H1 (cell line): ENCODE measurements at regions not wholly inside any gene's neighbourhood (a gene's known extent, or its start where the extent isn't known, plus 50 kb on each side); places are given as distances from the start of the nearest gene placed in this dataset.

Experiments
- CTCF ChIA-PET: fragments of 300-600 bp; sonication (Branson Sonifier 250); formaldehyde crosslinking; loops from one replicate; lab custom pipeline; 2021; ENCODE audit not compliant: partially characterized antibody; lab: Charles Lee
- POLR2A ChIA-PET: fragments of 300-600 bp; sonication (Branson Sonifier 250); formaldehyde crosslinking; loops from one replicate; lab custom pipeline; 2021; ENCODE audit warnings: inconsistent platforms; ENCODE audit not compliant: partially characterized antibody; lab: Charles Lee
- DNase-seq, 2 experiments: peaks; one replicate each; pipeline versions ENCODE4 v3.0.0 to v3.0.0-alpha.2; 2010 to 2022; ENCODE audit warnings: low spot score in 2 of 2, low read depth in 1 of 2, mixed read lengths in 1 of 2
- FAIRE-seq: peaks from 2 replicates; lab custom pipeline; 2011; peaks lifted over from hg19 to GRCh38; lab: Jason Lieb, UNC
- H2AFZ ChIP-seq: 2 replicates; pipeline ENCODE4 v1.8.1; 2012; ENCODE audit warnings: low read length, inconsistent platforms
- H2AK5ac ChIP-seq: 2 replicates; pipeline ENCODE4 v1.6.1; 2013; ENCODE audit warnings: low read depth, low read length
- H2BK120ac ChIP-seq: replicated peaks from 2 replicates; pipeline ENCODE3; 2013; ENCODE audit warnings: low read depth, low read length, inconsistent platforms
- H2BK12ac ChIP-seq: 2 replicates; pipeline ENCODE4 v1.6.1; 2013; ENCODE audit warnings: low read depth, low read length
- H2BK15ac ChIP-seq: 2 replicates; pipeline ENCODE4 v1.6.1; 2013; ENCODE audit warnings: low read length
- H2BK20ac ChIP-seq: 2 replicates; pipeline ENCODE4 v1.6.1; 2013; ENCODE audit warnings: low read length
- H2BK5ac ChIP-seq: 2 replicates; pipeline ENCODE4 v1.6.1; 2013; ENCODE audit warnings: low read depth, low read length
- H3K14ac ChIP-seq: 2 replicates; pipeline ENCODE4 v1.6.1; 2013; ENCODE audit warnings: inconsistent platforms; ENCODE audit not compliant: insufficient read length
- H3K18ac ChIP-seq: 2 replicates; pipeline ENCODE4 v1.6.1; 2013; ENCODE audit warnings: low read length; ENCODE audit errors: extremely low read depth
- H3K23ac ChIP-seq: 2 replicates; pipeline ENCODE4 v1.6.1; 2013; ENCODE audit warnings: inconsistent platforms; ENCODE audit not compliant: insufficient read length
- H3K23me2 ChIP-seq: 2 replicates; pipeline ENCODE4 v1.6.1; 2013; ENCODE audit warnings: low read depth, low read length
- H3K27ac ChIP-seq: 2 replicates; pipeline ENCODE4 v1.6.1; 2011; ENCODE audit warnings: low read depth, low read length, inconsistent platforms
- H3K27me3 ChIP-seq, 4 experiments: replicated peaks in 1 of 4; 1 replicate in 1 of 4; 2 replicates in 3 of 4; pipeline versions ENCODE4 v1.6.1 to v1.8.1; 2011 to 2013; ENCODE audit warnings: low read length in 3 of 4, mild to moderate bottlenecking in 3 of 4, inconsistent platforms in 2 of 4, mixed read lengths in 2 of 4, moderate library complexity in 1 of 4; ENCODE audit not compliant: control insufficient read depth in 3 of 4, insufficient read depth in 3 of 4; ENCODE audit errors: extremely low read depth in 1 of 4
- H3K36me3 ChIP-seq, 4 experiments: 2 replicates each; pipeline versions ENCODE4 v1.6.1 to v1.8.1; 2011 to 2013; ENCODE audit warnings: mild to moderate bottlenecking in 4 of 4, low read length in 3 of 4, moderate library complexity in 2 of 4, control low read depth in 1 of 4, inconsistent platforms in 1 of 4; ENCODE audit not compliant: insufficient read depth in 4 of 4, control insufficient read depth in 2 of 4
- H3K4ac ChIP-seq: replicated peaks from 2 replicates; pipeline ENCODE3; 2013; ENCODE audit warnings: low read length, low read depth, mixed read lengths, inconsistent platforms; ENCODE audit not compliant: insufficient read length
- H3K4me1 ChIP-seq, 4 experiments: replicated peaks in 1 of 4; 1 replicate in 1 of 4; 2 replicates in 3 of 4; pipeline versions ENCODE4 v1.6.1 to v1.8.1; 2011 to 2013; ENCODE audit warnings: low read length in 3 of 4, inconsistent platforms in 2 of 4, mixed read lengths in 1 of 4; ENCODE audit not compliant: insufficient read depth in 4 of 4, control insufficient read depth in 3 of 4
- H3K4me2 ChIP-seq, 2 experiments: 2 replicates each; pipeline versions ENCODE4 v1.6.1 to v1.8.1; 2011 to 2013; ENCODE audit warnings: low read depth in 2 of 2, low read length in 2 of 2, control low read depth in 1 of 2, inconsistent platforms in 1 of 2, mild to moderate bottlenecking in 1 of 2; ENCODE audit not compliant: insufficient read depth in 1 of 2
- H3K4me3 ChIP-seq, 4 experiments: fragments of 200-600, 300-600 bp in 1 of 4; sonication (generic), shearing (Covaris generic), sonication (Bioruptor Twin) in 1 of 4; 2 replicates each; pipeline versions ENCODE4 v1.5.1 to v1.8.1; 2011 to 2016; ENCODE audit warnings: low read length in 4 of 4, low read depth in 3 of 4, control low read depth in 2 of 4, inconsistent platforms in 2 of 4, mild to moderate bottlenecking in 2 of 4, mixed read lengths in 1 of 4, moderate library complexity in 1 of 4; ENCODE audit not compliant: insufficient read depth in 2 of 4; ENCODE audit errors: extremely low read depth in 1 of 4
- H3K56ac ChIP-seq: replicated peaks from 2 replicates; pipeline ENCODE3; 2013; ENCODE audit warnings: low read depth, mild to moderate bottlenecking, mixed read lengths, low read length, inconsistent platforms; ENCODE audit not compliant: insufficient read length
- H3K79me1 ChIP-seq: 2 replicates; pipeline ENCODE4 v1.6.1; 2013; ENCODE audit warnings: low read depth, low read length, control low read depth
- H3K79me2 ChIP-seq, 2 experiments: 2 replicates each; pipeline versions ENCODE4 v1.6.1 to v1.8.1; 2012 to 2013; ENCODE audit warnings: low read length in 2 of 2, mild to moderate bottlenecking in 2 of 2, inconsistent platforms in 1 of 2; ENCODE audit not compliant: insufficient read depth in 2 of 2, control insufficient read depth in 1 of 2
- H3K9ac ChIP-seq, 4 experiments: replicated peaks in 1 of 4; 1 replicate in 1 of 4; 2 replicates in 3 of 4; pipeline versions ENCODE4 v1.6.1 to v1.8.1; 2011 to 2013; ENCODE audit warnings: low read depth in 3 of 4, low read length in 3 of 4, control low read depth in 2 of 4, mild to moderate bottlenecking in 2 of 4, moderate library complexity in 2 of 4, inconsistent platforms in 1 of 4; ENCODE audit errors: extremely low read depth in 1 of 4
- H3K9me3 ChIP-seq, 2 experiments: 2 replicates each; pipeline versions ENCODE4 v1.6.1 to v1.8.1; 2012 to 2013; ENCODE audit warnings: mild to moderate bottlenecking in 2 of 2, moderate library complexity in 2 of 2, control low read depth in 1 of 2, inconsistent platforms in 1 of 2, low read depth in 1 of 2, low read length in 1 of 2, mixed read lengths in 1 of 2; ENCODE audit not compliant: insufficient read depth in 2 of 2
- H4K20me1 ChIP-seq, 2 experiments: replicated peaks in 1 of 2; 2 replicates each; pipeline versions ENCODE3 to v1.8.1; 2011 to 2013; ENCODE audit warnings: inconsistent platforms in 2 of 2, low read length in 2 of 2, mild to moderate bottlenecking in 1 of 2; ENCODE audit not compliant: insufficient read depth in 2 of 2, control insufficient read depth in 1 of 2
- H4K5ac ChIP-seq: 2 replicates; pipeline ENCODE4 v1.6.1; 2013; ENCODE audit warnings: low read length, low read depth, mixed read lengths, inconsistent platforms; ENCODE audit not compliant: insufficient read length
- H4K8ac ChIP-seq: 2 replicates; pipeline ENCODE4 v1.8.0; 2013; ENCODE audit warnings: mild to moderate bottlenecking, moderate library complexity, low read length, inconsistent platforms; ENCODE audit not compliant: insufficient read depth; ENCODE audit errors: extremely low read depth
- H4K91ac ChIP-seq: replicated peaks from 2 replicates; pipeline ENCODE3; 2013; ENCODE audit warnings: low read length, mixed read lengths, inconsistent platforms; ENCODE audit not compliant: insufficient read length
- CEBPB ChIP-seq: IDR thresholded peaks from 2 replicates; pipeline ENCODE4 v1.6.1; 2012; ENCODE audit warnings: low read depth, low read length
- CREB1 ChIP-seq: IDR thresholded peaks from 2 replicates; pipeline ENCODE4 v1.6.1; 2012; ENCODE audit warnings: inconsistent platforms
- EGR1 ChIP-seq: IDR thresholded peaks from 2 replicates; pipeline ENCODE4 v1.6.1; 2011; ENCODE audit warnings: low read depth, low read length, borderline replicate concordance
- EZH2 ChIP-seq: fragments of 200-600 bp; sonication (generic); IDR thresholded peaks from 2 replicates; pipeline ENCODE4 v1.7.1; 2012; ENCODE audit warnings: low read depth, mild to moderate bottlenecking, moderate library complexity, low read length, inconsistent platforms; ENCODE audit not compliant: severe bottlenecking
- GABPA ChIP-seq: IDR thresholded peaks from 2 replicates; pipeline ENCODE4 v1.6.1; 2011; ENCODE audit warnings: mild to moderate bottlenecking, low read length, moderate library complexity, borderline replicate concordance; ENCODE audit not compliant: insufficient read depth
- JUN ChIP-seq: IDR thresholded peaks from 2 replicates; pipeline ENCODE4 v1.6.1; 2011; ENCODE audit warnings: low read depth, mild to moderate bottlenecking, improper control_type of control experiment, low read length
- KDM4A ChIP-seq: IDR thresholded peaks from one replicate; pipeline ENCODE4 v1.7.1; 2012; ENCODE audit warnings: low read depth, mild to moderate bottlenecking, moderate library complexity, low read length, inconsistent platforms; ENCODE audit not compliant: severe bottlenecking
- NRF1 ChIP-seq: IDR thresholded peaks from 2 replicates; pipeline ENCODE4 v1.6.1; 2011; ENCODE audit warnings: mild to moderate bottlenecking, low read depth, low read length, improper control_type of control experiment
- RBBP5 ChIP-seq: IDR thresholded peaks from 2 replicates; pipeline ENCODE4 v1.7.1; 2012; ENCODE audit warnings: low read depth, mild to moderate bottlenecking, inconsistent platforms, low read length, moderate library complexity, borderline replicate concordance
- SIN3A ChIP-seq, 2 experiments: IDR thresholded peaks in 1 of 2; conservative IDR thresholded peaks in 1 of 2; 2 replicates each; pipeline ENCODE4 v1.6.1; 2011 to 2012; ENCODE audit warnings: low read length in 2 of 2, improper control_type of control experiment in 1 of 2, low read depth in 1 of 2, mild to moderate bottlenecking in 1 of 2
- TEAD4 ChIP-seq: IDR thresholded peaks from 2 replicates; pipeline ENCODE4 v1.6.1; 2012; ENCODE audit warnings: low read depth, low read length, inconsistent platforms, mixed read lengths
- WGBS, 2 experiments: shearing (Covaris generic) in 1 of 2; methylation state at CpG; one replicate each; pipeline versions ENCODE4 v1.1.6 to v1.1.7; 2013 to 2015; ENCODE audit warnings: low lambda C conversion rate in 2 of 2, mixed read lengths in 2 of 2, inconsistent platforms in 1 of 2, low coverage in 1 of 2, missing lambda C conversion rate in 1 of 2; ENCODE audit not compliant: insufficient replicate concordance in 2 of 2, insufficient coverage in 1 of 2, insufficient read length in 1 of 2; ENCODE audit errors: extremely low coverage in 1 of 2, missing lambda C conversion rate in 1 of 2; 5-methylcytosine and 5-hydroxymethylcytosine counted together
- TF ChIP-seq, protein P1 (sequence below): IDR thresholded peaks from 2 replicates; pipeline ENCODE4 v1.6.1; 2011; ENCODE audit warnings: low read length, improper control_type of control experiment
- TF ChIP-seq, protein P2 (sequence below): IDR thresholded peaks from 2 replicates; pipeline ENCODE4 v1.6.1; 2012; ENCODE audit warnings: inconsistent platforms

DNA sequence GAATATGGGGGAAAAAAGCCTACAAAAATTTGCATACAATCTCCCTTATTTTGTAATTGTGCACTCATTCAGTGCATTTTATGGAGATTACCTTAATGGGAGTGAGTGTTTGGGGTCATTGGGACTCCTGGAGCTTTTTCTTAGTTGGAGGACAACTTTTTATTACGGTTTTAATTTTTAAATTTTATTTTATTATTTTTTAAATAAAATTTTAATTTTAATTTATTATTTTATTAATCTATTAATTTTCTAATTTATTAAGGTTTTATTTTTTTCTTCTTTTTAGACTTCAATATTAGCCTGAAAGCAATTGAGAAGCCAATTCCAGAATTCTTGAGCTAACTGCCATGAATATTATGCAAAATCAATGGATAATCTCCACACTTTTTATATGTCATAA, 355.0 kb downstream of the SOCS6 start:
- H3K18ac ChIP-seq = no peak overlapping the region
- 42% methylated on average over 1 of the region's 1 CpG; no CpG with 5 or more reads in 1 of the 2 experiments for WGBS, 2 experiments
- FAIRE-seq (no peak), DNase-seq (no peak)
- no peaks in the 10 kb centered on the region; a peak in 1 of 8 replicates for H3K36me3 ChIP-seq
- H2AFZ ChIP-seq = no peak overlapping the region
- H3K9ac ChIP-seq = no peak overlapping the region
- H4K91ac ChIP-seq = no peak overlapping the region
- ChIA-PET CTCF (no interaction called here), POLR2A (no interaction called here)
- H3K4me1 ChIP-seq = no peaks in the 10 kb centered on the region
- no peak overlapping the region for H3K4me2 ChIP-seq
- no peak overlapping the region for H2BK120ac ChIP-seq
- H4K20me1 ChIP-seq = no peaks in the 10 kb centered on the region
- no peak overlapping the region for H3K14ac ChIP-seq
- H3K23me2 ChIP-seq = no peaks in the 10 kb centered on the region
- no peak overlapping the region for H3K27ac ChIP-seq
- H2BK12ac ChIP-seq = no peak overlapping the region
- H3K23ac ChIP-seq = no peak overlapping the region
- H3K79me2 ChIP-seq = no peaks in the 10 kb centered on the region
- no peak overlapping the region for H4K5ac ChIP-seq
- H3K79me1 ChIP-seq = no peaks in the 10 kb centered on the region
- no peak overlapping the region for H2AK5ac ChIP-seq
- H4K8ac ChIP-seq = no peak overlapping the region
- no peak overlapping the region for H3K56ac ChIP-seq
- peaks cover 48 to 61% of the 10 kb centered on the region in 2 experiments for H3K9me3 ChIP-seq
- no peak overlapping the region for H2BK5ac ChIP-seq
- no peaks in the 10 kb centered on the region for H3K27me3 ChIP-seq
- TF ChIP-seq JUN = no peak
- TF ChIP-seq TEAD4 = no peak
- TF ChIP-seq EGR1 = no peak
- no peak for TF ChIP-seq NRF1
- TF ChIP-seq, protein P1, sequence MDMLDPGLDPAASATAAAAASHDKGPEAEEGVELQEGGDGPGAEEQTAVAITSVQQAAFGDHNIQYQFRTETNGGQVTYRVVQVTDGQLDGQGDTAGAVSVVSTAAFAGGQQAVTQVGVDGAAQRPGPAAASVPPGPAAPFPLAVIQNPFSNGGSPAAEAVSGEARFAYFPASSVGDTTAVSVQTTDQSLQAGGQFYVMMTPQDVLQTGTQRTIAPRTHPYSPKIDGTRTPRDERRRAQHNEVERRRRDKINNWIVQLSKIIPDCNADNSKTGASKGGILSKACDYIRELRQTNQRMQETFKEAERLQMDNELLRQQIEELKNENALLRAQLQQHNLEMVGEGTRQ = no peak
- no peak for TF ChIP-seq CEBPB
- no peak for TF ChIP-seq EZH2
- TF ChIP-seq CREB1 = no peak
- TF ChIP-seq RBBP5 = no peak
- TF ChIP-seq SIN3A (conservative IDR thresholded peaks at IDR 0.05 in 1 of 2, IDR thresholded peaks at IDR 0.05 in 1 of 2; ENCODE audit: low read depth in 1 of 2, low read length in 2 of 2) = no peak
- TF ChIP-seq, protein P2, sequence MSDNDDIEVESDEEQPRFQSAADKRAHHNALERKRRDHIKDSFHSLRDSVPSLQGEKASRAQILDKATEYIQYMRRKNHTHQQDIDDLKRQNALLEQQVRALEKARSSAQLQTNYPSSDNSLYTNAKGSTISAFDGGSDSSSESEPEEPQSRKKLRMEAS = no peak
- TF ChIP-seq GABPA = no peak
- no peak for TF ChIP-seq KDM4A
- no peak overlapping the region for H3K4ac ChIP-seq
- no peak overlapping the region for H2BK20ac ChIP-seq
- H3K4me3 ChIP-seq = no peak overlapping the region
- no peak overlapping the region for H2BK15ac ChIP-seq
